OCI-LY3 (cell line): ENCODE measurements at regions not wholly inside any gene's neighbourhood (a gene's known extent, or its start where the extent isn't known, plus 50 kb on each side); places are given as distances from the start of the nearest gene placed in this dataset.

ENCODE experiments used
- H2AFZ ChIP-seq: fragments of 200-600, 300-600 bp; shearing (Covaris generic); 2 replicates; pipeline ENCODE4 v1.6.0; 2014; ENCODE audit warnings: antibody characterized with exemption, low read depth, low read length
- H3K27ac ChIP-seq: fragments of 200-600, 300-600 bp; sonication (generic); 2 replicates; pipeline ENCODE4 v1.5.1; 2014; ENCODE audit warnings: mild to moderate bottlenecking, low read length, moderate library complexity, mixed read lengths
- H3K27me3 ChIP-seq: fragments of 200-600, 300-600 bp; sonication (generic); 2 replicates; pipeline ENCODE4 v1.6.1; 2014; ENCODE audit warnings: low read depth, low read length, mixed read lengths
- H3K36me3 ChIP-seq: fragments of 200-600, 300-600 bp; sonication (generic); replicated peaks from 2 replicates; pipeline ENCODE3; 2014; ENCODE audit warnings: low read depth, low read length, mixed read lengths
- H3K4me1 ChIP-seq: fragments of 300-600, 200-600 bp; sonication (generic); 2 replicates; pipeline ENCODE4 v1.6.1; 2014; ENCODE audit warnings: low read length, mixed read lengths
- H3K4me2 ChIP-seq: fragments of 200-600, 300-600 bp; sonication (generic); 2 replicates; pipeline ENCODE4 v1.6.1; 2014; ENCODE audit warnings: low read length, mixed read lengths
- H3K4me3 ChIP-seq: fragments of 300-600, 200-600 bp; sonication (generic); 2 replicates; pipeline ENCODE4 v1.5.1; 2014; ENCODE audit warnings: antibody characterized with exemption, mild to moderate bottlenecking, low read length, moderate library complexity
- H3K79me2 ChIP-seq: fragments of 300-600, 200-600 bp; shearing (Covaris generic); 2 replicates; pipeline ENCODE4 v1.6.1; 2014; ENCODE audit warnings: mild to moderate bottlenecking, low read length, mixed read lengths
- H3K9ac ChIP-seq: fragments of 300-600, 200-600 bp; shearing (Covaris generic); 2 replicates; pipeline ENCODE4 v1.6.0; 2014; ENCODE audit warnings: mild to moderate bottlenecking, low read length, moderate library complexity
- H3K9me3 ChIP-seq: fragments of 200-600, 300-600 bp; shearing (Covaris generic); 2 replicates; pipeline ENCODE4 v1.6.1; 2014; ENCODE audit warnings: low read length, mixed read lengths; ENCODE audit not compliant: insufficient read depth
- H4K20me1 ChIP-seq: fragments of 200-600, 300-600 bp; sonication (generic); 2 replicates; pipeline ENCODE4 v1.6.1; 2016; ENCODE audit warnings: low read length, mixed read lengths; ENCODE audit not compliant: insufficient read depth
- CTCF ChIP-seq: fragments of 200-600, 300-600 bp; sonication (generic); IDR thresholded peaks from 2 replicates; pipeline ENCODE4 v1.5.1; 2014; ENCODE audit warnings: antibody characterized with exemption, low read length, low read depth
- EZH2phosphoT487 ChIP-seq: fragments of 200-600 bp; shearing (Covaris generic); IDR thresholded peaks from 2 replicates; pipeline ENCODE4 v1.6.1; 2018; ENCODE audit warnings: antibody characterized with exemption, mixed run types, low read depth

GRCh38 chr1:232529747-232530146 lies 100.2 kb downstream of the SIPA1L2 start:
- Histone ChIP-seq H3K4me2 (no peak overlapping the region), H3K9me3 (no peaks in the 10 kb centered on the region)

DNA sequence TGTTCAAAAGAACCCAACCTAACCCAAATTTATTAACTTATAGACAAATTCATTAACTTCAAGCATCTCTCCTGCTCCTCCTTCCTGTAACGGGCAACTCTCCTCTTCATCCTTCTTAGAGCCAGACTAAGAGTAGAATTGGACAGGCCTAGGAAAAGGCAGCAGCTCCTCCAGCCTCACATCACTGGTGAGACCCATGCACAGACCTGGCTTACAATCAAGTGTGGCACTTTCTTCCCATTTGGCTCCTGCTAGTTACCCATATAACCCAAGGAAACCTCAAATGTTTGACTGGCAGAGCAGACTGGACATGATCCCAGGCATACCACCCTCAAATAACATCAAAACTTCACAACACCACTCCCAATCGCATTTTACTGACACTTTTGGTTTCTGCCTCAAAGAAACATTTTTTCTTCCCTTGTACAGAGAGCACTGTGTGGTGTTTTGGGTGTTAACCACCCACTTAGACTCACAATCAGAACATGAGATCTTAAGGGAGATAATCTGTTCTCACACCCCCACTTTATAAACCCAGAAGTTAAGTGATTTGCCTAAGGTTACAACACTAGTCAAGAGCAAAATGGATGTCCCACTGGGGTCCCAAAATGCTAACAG lies 101.4 kb downstream of the SIPA1L2 start:
- Histone ChIP-seq H3K36me3 (no peaks in the 10 kb centered on the region), H4K20me1 (no peaks in the 10 kb centered on the region), H3K27ac (no peak overlapping the region), H3K9me3 (no peaks in the 10 kb centered on the region), H2AFZ (no peak overlapping the region), H3K9ac (no peak overlapping the region), H3K27me3 (0 out of 2 replicates have a peak, but pooled peaks cover 2% of the 10 kb centered on the region), H3K4me1 (no peaks in the 10 kb centered on the region), H3K4me2 (no peak overlapping the region), H3K4me3 (no peak overlapping the region), H3K79me2 (no peaks in the 10 kb centered on the region)
- no peak for TF ChIP-seq CTCF
- TF ChIP-seq EZH2phosphoT487 = no peak

More at GRCh38 chr1:232529747-232530146, 100.2 kb downstream of the SIPA1L2 start:
- Histone ChIP-seq H3K27me3 (0 out of 2 replicates have a peak, but pooled peaks cover 2% of the 10 kb centered on the region), H2AFZ (no peak overlapping the region), H3K4me3 (no peak overlapping the region), H3K9ac (no peak overlapping the region), H3K27ac (no peak overlapping the region), H3K36me3 (no peaks in the 10 kb centered on the region), H4K20me1 (no peaks in the 10 kb centered on the region), H3K79me2 (no peaks in the 10 kb centered on the region), H3K4me1 (no peaks in the 10 kb centered on the region)
- TF ChIP-seq EZH2phosphoT487 (no peak), CTCF (no peak)

- H4K20me1 ChIP-seq = no peaks in the 10 kb centered on the region
- no peaks in the 10 kb centered on the region for H3K9me3 ChIP-seq
- no peaks in the 10 kb centered on the region for H3K79me2 ChIP-seq
- H2AFZ ChIP-seq = no peak overlapping the region
- no peak overlapping the region for H3K4me2 ChIP-seq
- TF ChIP-seq EZH2phosphoT487 = no peak
- no peak for TF ChIP-seq CTCF
- H3K4me1 ChIP-seq = no peaks in the 10 kb centered on the region
- no peaks in the 10 kb centered on the region for H3K36me3 ChIP-seq
- H3K27me3 ChIP-seq = peaks cover 10% of the 10 kb centered on the region; the same call in 1 of the 2 replicates
- H3K9ac ChIP-seq = no peak overlapping the region
- no peak overlapping the region for H3K27ac ChIP-seq
- no peak overlapping the region for H3K4me3 ChIP-seq
These were observed 105.9 kb downstream of the SIPA1L2 start for GRCh38 chr1:232524056-232524455.

- TF ChIP-seq EZH2phosphoT487 (no peak), CTCF (no peak)
- Histone ChIP-seq H3K36me3 (no peaks in the 10 kb centered on the region), H3K9me3 (no peaks in the 10 kb centered on the region), H3K4me1 (no peaks in the 10 kb centered on the region), H4K20me1 (no peaks in the 10 kb centered on the region), H3K9ac (no peak overlapping the region), H3K4me2 (no peak overlapping the region), H3K4me3 (no peak overlapping the region), H3K27ac (no peak overlapping the region), H3K27me3 (peaks cover 7% of the 10 kb centered on the region; the same call in 1 of the 2 replicates), H3K79me2 (no peaks in the 10 kb centered on the region), H2AFZ (no peak overlapping the region)
These were observed 107.7 kb downstream of the SIPA1L2 start for GRCh38 chr1:232522189-232522588.
